Kidney epithelial cell (primary cell): ENCODE measurements at regions not wholly inside any gene's neighbourhood (a gene's known extent, or its start where the extent isn't known, plus 50 kb on each side); places are given as distances from the start of the nearest gene placed in this dataset.

Experiments
- DNase-seq: peaks from one replicate; pipeline ENCODE4 v3.0.0-alpha.2; 2010; ENCODE audit warnings: low read depth
- H3K27me3 ChIP-seq: 2 replicates; pipeline ENCODE4 v1.6.0; 2011; ENCODE audit warnings: low read length; ENCODE audit not compliant: control insufficient read depth, insufficient read depth
- H3K36me3 ChIP-seq: 2 replicates; pipeline ENCODE4 v1.5.1; 2011; ENCODE audit warnings: low read length; ENCODE audit not compliant: control insufficient read depth, insufficient read depth
- H3K4me3 ChIP-seq: 2 replicates; pipeline ENCODE4 v1.5.1; 2011; ENCODE audit warnings: low read depth, mild to moderate bottlenecking, control low read depth, low read length
- TF ChIP-seq, protein P1 (sequence below): IDR thresholded peaks from 2 replicates; pipeline ENCODE4 v1.5.1; 2011; ENCODE audit warnings: mild to moderate bottlenecking, moderate library complexity, low read length, control low read depth, inconsistent platforms; ENCODE audit not compliant: insufficient read depth, poor library complexity, severe bottlenecking

- DNase-seq: no peak
- TF ChIP-seq, protein P1, sequence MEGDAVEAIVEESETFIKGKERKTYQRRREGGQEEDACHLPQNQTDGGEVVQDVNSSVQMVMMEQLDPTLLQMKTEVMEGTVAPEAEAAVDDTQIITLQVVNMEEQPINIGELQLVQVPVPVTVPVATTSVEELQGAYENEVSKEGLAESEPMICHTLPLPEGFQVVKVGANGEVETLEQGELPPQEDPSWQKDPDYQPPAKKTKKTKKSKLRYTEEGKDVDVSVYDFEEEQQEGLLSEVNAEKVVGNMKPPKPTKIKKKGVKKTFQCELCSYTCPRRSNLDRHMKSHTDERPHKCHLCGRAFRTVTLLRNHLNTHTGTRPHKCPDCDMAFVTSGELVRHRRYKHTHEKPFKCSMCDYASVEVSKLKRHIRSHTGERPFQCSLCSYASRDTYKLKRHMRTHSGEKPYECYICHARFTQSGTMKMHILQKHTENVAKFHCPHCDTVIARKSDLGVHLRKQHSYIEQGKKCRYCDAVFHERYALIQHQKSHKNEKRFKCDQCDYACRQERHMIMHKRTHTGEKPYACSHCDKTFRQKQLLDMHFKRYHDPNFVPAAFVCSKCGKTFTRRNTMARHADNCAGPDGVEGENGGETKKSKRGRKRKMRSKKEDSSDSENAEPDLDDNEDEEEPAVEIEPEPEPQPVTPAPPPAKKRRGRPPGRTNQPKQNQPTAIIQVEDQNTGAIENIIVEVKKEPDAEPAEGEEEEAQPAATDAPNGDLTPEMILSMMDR: no peak
- H3K27me3 ChIP-seq: no peaks in the 10 kb centered on the region
- no peaks in the 10 kb centered on the region for H3K36me3 ChIP-seq
- H3K4me3 ChIP-seq: no peak overlapping the region
Observed at GRCh38 chr13:50375792-50376191, 360.5 kb downstream of the KCNRG start.

- Histone ChIP-seq H3K27me3 (no peaks in the 10 kb centered on the region), H3K4me3 (no peak overlapping the region), H3K36me3 (no peaks in the 10 kb centered on the region)
- TF ChIP-seq, protein P1: no peak
- DNase-seq: no peak
Observed at GRCh38 chr13:50376895-50377575, 361.8 kb downstream of the KCNRG start.

- Histone ChIP-seq H3K27me3 (no peaks in the 10 kb centered on the region), H3K36me3 (no peaks in the 10 kb centered on the region), H3K4me3 (no peak overlapping the region)
- TF ChIP-seq, protein P1: no peak
- DNase-seq: no peak
Observed at GRCh38 chr13:50377726-50378270, 362.6 kb downstream of the KCNRG start.

GRCh38 chr13:50378509-50379044, 363.3 kb downstream of the KCNRG start:
- no peak overlapping the region for H3K4me3 ChIP-seq
- no peaks in the 10 kb centered on the region for H3K27me3 ChIP-seq
- no peaks in the 10 kb centered on the region for H3K36me3 ChIP-seq
- no peak for DNase-seq
- TF ChIP-seq, protein P1: no peak

GRCh38 chr13:50379584-50379983, 364.3 kb downstream of the KCNRG start:
- DNase-seq: no peak
- TF ChIP-seq, protein P1: no peak
- no peak overlapping the region for H3K4me3 ChIP-seq

More at GRCh38 chr13:50379584-50379983, 364.3 kb downstream of the KCNRG start:
- Histone ChIP-seq H3K36me3 (no peaks in the 10 kb centered on the region), H3K27me3 (no peaks in the 10 kb centered on the region)
